Breast epithelium (tissue), 4 donors: ENCODE measurements at regions not wholly inside any gene's neighbourhood (a gene's known extent, or its start where the extent isn't known, plus 50 kb on each side); places are given as distances from the start of the nearest gene placed in this dataset.

Experiments
- DNase-seq, 2 donors: peaks; one replicate each; pipeline ENCODE4 v3.0.0-alpha.2; 2019; ENCODE audit warnings: low spot score in 2 of 2
- H3K27ac ChIP-seq, 2 donors: fragments of 200-600 bp; sonication (generic) in 1 of 2; one replicate each; pipeline ENCODE4 v1.5.1; 2016 to 2019; ENCODE audit warnings: mild to moderate bottlenecking in 1 of 2
- H3K27me3 ChIP-seq, 2 donors: fragments of 200-600 bp; sonication (generic) in 1 of 2; one replicate each; pipeline versions ENCODE4 v1.5.1 to v1.6.0; 2017 to 2019; ENCODE audit warnings: control low read depth in 1 of 2, mild to moderate bottlenecking in 1 of 2
- H3K36me3 ChIP-seq: fragments of 200-600 bp; one replicate; pipeline ENCODE4 v1.5.1; 2019
- H3K4me1 ChIP-seq, 2 donors: fragments of 200-600 bp; sonication (generic); one replicate each; pipeline ENCODE4 v1.5.1; 2016 to 2019; ENCODE audit warnings: control low read depth in 1 of 2
- H3K4me3 ChIP-seq, 3 donors: fragments of 200-600 bp; sonication (generic); 1 replicate in 2 of 3; 2 replicates in 1 of 3; pipeline ENCODE4 v1.5.1; 2016 to 2019; ENCODE audit warnings: mild to moderate bottlenecking in 3 of 3, moderate library complexity in 2 of 3
- H3K9me3 ChIP-seq, 2 donors: fragments of 200-600 bp; sonication (generic) in 1 of 2; one replicate each; pipeline ENCODE4 v1.5.1; 2016 to 2019; ENCODE audit warnings: control low read depth in 1 of 2
- CTCF ChIP-seq, 3 donors: fragments of 450-650 bp; IDR thresholded peaks; one replicate each; pipeline ENCODE4 v1.5.1; 2016 to 2017; ENCODE audit warnings: antibody characterized with exemption in 3 of 3, mild to moderate bottlenecking in 3 of 3, moderate library complexity in 3 of 3
- POLR2A ChIP-seq: fragments of 450-650 bp; IDR thresholded peaks from one replicate; pipeline ENCODE4 v1.6.1; 2016; ENCODE audit warnings: antibody characterized with exemption, mild to moderate bottlenecking, moderate library complexity
- POLR2AphosphoS5 ChIP-seq, 3 donors: sonication (generic); formaldehyde crosslinking; IDR thresholded peaks; one replicate each; pipeline ENCODE4 v1.6.1; 2017; ENCODE audit warnings: antibody characterized with exemption in 3 of 3
- intact Hi-C: fragments of 100-400 bp; cut with DNase I; formaldehyde crosslinking; loops from one replicate; pipeline ENCODE4 v1.15.1; 2023; ENCODE audit warnings: low total_unique reads

GRCh38 chr16:16857603-16858283 is 478.8 kb downstream of the NPIPA7 start:
- DNase-seq, result peak in 1 of 2 donors; percentile 19
- H3K36me3 ChIP-seq, result no peaks in the 10 kb centered on the region
- H3K9me3 ChIP-seq, result no peaks in the 10 kb centered on the region
- H3K27ac ChIP-seq, result no peak overlapping the region
- TF ChIP-seq POLR2A (no peak), CTCF (IDR thresholded peaks at IDR 0.05) (no peak), POLR2AphosphoS5 (IDR thresholded peaks at IDR 0.05) (no peak)
- peaks cover 0 to 3% of the 10 kb centered on the region in 2 donors for H3K27me3 ChIP-seq
- intact Hi-C loops, result no loop called here
- H3K4me3 ChIP-seq, result no peak overlapping the region
- no peaks in the 10 kb centered on the region for H3K4me1 ChIP-seq

- intact Hi-C loops, result no loop called here
- H3K4me1 ChIP-seq, result no peaks in the 10 kb centered on the region
- H3K27ac ChIP-seq, result no peak overlapping the region
- peaks cover 0 to 3% of the 10 kb centered on the region in 2 donors for H3K27me3 ChIP-seq
- DNase-seq, result peak in 1 of 2 donors; percentile 18
- no peaks in the 10 kb centered on the region for H3K36me3 ChIP-seq
- H3K4me3 ChIP-seq, result no peak overlapping the region
- no peaks in the 10 kb centered on the region for H3K9me3 ChIP-seq
- peak in 2 of 3 donors; percentile 42 to 55 for TF ChIP-seq CTCF (IDR thresholded peaks at IDR 0.05)
- no peak for TF ChIP-seq POLR2A
Observed at GRCh38 chr16:16861546-16861945, 482.6 kb downstream of the NPIPA7 start.

- no peak overlapping the region for H3K27ac ChIP-seq
- no peak overlapping the region for H3K4me3 ChIP-seq
- intact Hi-C loops, result no loop called here
- no peak for DNase-seq
- no peaks in the 10 kb centered on the region for H3K27me3 ChIP-seq
- H3K36me3 ChIP-seq, result no peaks in the 10 kb centered on the region
- no peaks in the 10 kb centered on the region for H3K9me3 ChIP-seq
- no peak for TF ChIP-seq POLR2AphosphoS5 (IDR thresholded peaks at IDR 0.05)
- no peak for TF ChIP-seq POLR2A
- TF ChIP-seq CTCF (IDR thresholded peaks at IDR 0.05), result no peak
- H3K4me1 ChIP-seq, result no peaks in the 10 kb centered on the region
Observed at GRCh38 chr16:16863672-16864071, 484.7 kb downstream of the NPIPA7 start.

GRCh38 chr16:16864536-16864935 is 485.6 kb downstream of the NPIPA7 start:
- no peak for DNase-seq
- Histone ChIP-seq H3K36me3 (no peaks in the 10 kb centered on the region), H3K27ac (no peak overlapping the region), H3K9me3 (no peaks in the 10 kb centered on the region), H3K4me3 (no peak overlapping the region), H3K27me3 (no peaks in the 10 kb centered on the region), H3K4me1 (no peaks in the 10 kb centered on the region)
- intact Hi-C loops, result no loop called here
- TF ChIP-seq POLR2A (no peak), POLR2AphosphoS5 (IDR thresholded peaks at IDR 0.05) (no peak), CTCF (IDR thresholded peaks at IDR 0.05) (no peak)

GRCh38 chr16:16865374-16865773 is 486.4 kb downstream of the NPIPA7 start:
- intact Hi-C loops, result no loop called here
- Histone ChIP-seq H3K27me3 (no peaks in the 10 kb centered on the region), H3K27ac (no peak overlapping the region), H3K9me3 (no peaks in the 10 kb centered on the region), H3K36me3 (no peaks in the 10 kb centered on the region), H3K4me3 (no peak overlapping the region), H3K4me1 (no peaks in the 10 kb centered on the region)
- no peak for DNase-seq
- no peak for TF ChIP-seq POLR2A
- no peak for TF ChIP-seq POLR2AphosphoS5 (IDR thresholded peaks at IDR 0.05)
- no peak for TF ChIP-seq CTCF (IDR thresholded peaks at IDR 0.05)
